ENCODE measurements at regions not wholly inside any gene's neighbourhood (a gene's known extent, or its start where the extent isn't known, plus 50 kb on each side); places are given as distances from the start of the nearest gene placed in this dataset.

- no peaks in the 10 kb centered on the region for H3K36me3 ChIP-seq
- no peak overlapping the region for H3K27ac ChIP-seq
- H3K9me3 ChIP-seq: no peaks in the 10 kb centered on the region
- DNase-seq: no peak
- no peaks in the 10 kb centered on the region for H3K4me1 ChIP-seq
- in situ Hi-C loops (cut with MboI; ENCODE audit: low sequenced_read_pairs in 4 of 4): no loop called here
- H3K27me3 ChIP-seq: no peaks in the 10 kb centered on the region
- intact Hi-C loops (cut with DNase I; ENCODE audit: low total_unique reads): no loop called here
- ATAC-seq: no peak
- TF ChIP-seq POLR2A (IDR thresholded peaks at IDR 0.05) (no peak), CTCF (IDR thresholded peaks at IDR 0.05 in 4 of 5, conservative IDR thresholded peaks at IDR 0.05 in 1 of 5) (no peak)
- H3K4me3 ChIP-seq: no peak overlapping the region
Observed at GRCh38 chr2:43117521-43118143, 108.8 kb downstream of the ZFP36L2 start.

- DNase-seq (no peak), ATAC-seq (no peak)
- in situ Hi-C loops (cut with MboI; ENCODE audit: low sequenced_read_pairs in 4 of 4): no loop called here
- Histone ChIP-seq H3K27me3 (no peaks in the 10 kb centered on the region), H3K36me3 (no peaks in the 10 kb centered on the region), H3K9me3 (no peaks in the 10 kb centered on the region), H3K27ac (no peak overlapping the region), H3K4me1 (no peaks in the 10 kb centered on the region), H3K4me3 (no peak overlapping the region)
- intact Hi-C loops (cut with DNase I; ENCODE audit: low total_unique reads): no loop called here
- TF ChIP-seq CTCF (IDR thresholded peaks at IDR 0.05 in 4 of 5, conservative IDR thresholded peaks at IDR 0.05 in 1 of 5) (no peak), POLR2A (IDR thresholded peaks at IDR 0.05) (no peak)
Observed at GRCh38 chr2:43116988-43117387, 109.4 kb downstream of the ZFP36L2 start.

GRCh38 chr2:43115881-43116280, 110.5 kb downstream of the ZFP36L2 start:
- Histone ChIP-seq H3K4me3 (no peak overlapping the region), H3K4me1 (no peaks in the 10 kb centered on the region), H3K9me3 (no peaks in the 10 kb centered on the region), H3K36me3 (no peaks in the 10 kb centered on the region), H3K27me3 (no peaks in the 10 kb centered on the region), H3K27ac (no peak overlapping the region)
- in situ Hi-C loops (cut with MboI; ENCODE audit: low sequenced_read_pairs in 4 of 4) (no loop called here), intact Hi-C loops (cut with DNase I; ENCODE audit: low total_unique reads) (no loop called here)
- ATAC-seq (no peak), DNase-seq (no peak)
- TF ChIP-seq CTCF (IDR thresholded peaks at IDR 0.05 in 4 of 5, conservative IDR thresholded peaks at IDR 0.05 in 1 of 5): no peak
- TF ChIP-seq POLR2A (IDR thresholded peaks at IDR 0.05): no peak

- no peak for TF ChIP-seq CTCF (IDR thresholded peaks at IDR 0.05 in 4 of 5, conservative IDR thresholded peaks at IDR 0.05 in 1 of 5)
- TF ChIP-seq POLR2A (IDR thresholded peaks at IDR 0.05): no peak
- peak; percentile 30 to 45 for ATAC-seq
- H3K27me3 ChIP-seq: no peaks in the 10 kb centered on the region
- H3K4me1 ChIP-seq: peaks cover 0 to 7% of the 10 kb centered on the region in 2 donors
- intact Hi-C loops (cut with DNase I; ENCODE audit: low total_unique reads): no loop called here
- H3K27ac ChIP-seq: no peak overlapping the region
- no peaks in the 10 kb centered on the region for H3K36me3 ChIP-seq
- in situ Hi-C loops (cut with MboI; ENCODE audit: low sequenced_read_pairs in 4 of 4): no loop called here
- H3K9me3 ChIP-seq: no peaks in the 10 kb centered on the region
- H3K4me3 ChIP-seq: no peak overlapping the region
- DNase-seq: no peak
Observed at GRCh38 chr2:43114210-43114609, 112.2 kb downstream of the ZFP36L2 start.

All from gastrocnemius medialis (tissue), 4 donors.